K562 (cell line): ENCODE measurements at regions not wholly inside any gene's neighbourhood (a gene's known extent, or its start where the extent isn't known, plus 50 kb on each side); places are given as distances from the start of the nearest gene placed in this dataset.

ENCODE experiments used
- BDP1 ChIP-seq: IDR thresholded peaks from 3 replicates; pipeline ENCODE4 v1.6.1; 2011; ENCODE audit not compliant: insufficient read length, insufficient read depth
- CTCF ChIP-seq, 3 experiments: IDR thresholded peaks in 2 of 3; conservative IDR thresholded peaks in 1 of 3; 2 replicates each; pipeline ENCODE4 v1.5.1; 2011 to 2012; ENCODE audit warnings: low read length in 3 of 3, mild to moderate bottlenecking in 3 of 3, control low read depth in 2 of 3, improper control_type of control experiment in 1 of 3, inconsistent platforms in 1 of 3, low read depth in 1 of 3, mixed read lengths in 1 of 3, moderate library complexity in 1 of 3; ENCODE audit not compliant: insufficient read depth in 2 of 3
- MYC ChIP-seq, 2 experiments: fragments of 250-450 bp in 1 of 2; sonication (Bioruptor Pico) in 1 of 2; IDR thresholded peaks; 2 replicates each; pipeline versions ENCODE4 v1.5.1 to v1.6.1; 2012 to 2021; ENCODE audit warnings: low read depth in 2 of 2, borderline replicate concordance in 1 of 2, improper control_type of control experiment in 1 of 2, low read length in 1 of 2, mild to moderate bottlenecking in 1 of 2, moderate library complexity in 1 of 2
- NR2C1 ChIP-seq, 2 experiments: fragments of 450-650 bp; IDR thresholded peaks; 2 replicates each; pipeline ENCODE4 v1.6.1; 2017; ENCODE audit warnings: mild to moderate bottlenecking in 2 of 2, antibody characterized with exemption in 1 of 2, inconsistent platforms in 1 of 2, missing compliant biosample characterization in 1 of 2, missing genetic modification characterization in 1 of 2
- REST ChIP-seq, 2 experiments: fragments of 450-650 bp; formaldehyde crosslinking in 1 of 2; IDR thresholded peaks; 2 replicates each; pipeline versions ENCODE4 v1.4.0 to v1.6.1; 2014 to 2020; ENCODE audit warnings: mild to moderate bottlenecking in 2 of 2, borderline replicate concordance in 1 of 2, low read depth in 1 of 2
- ZBTB17 ChIP-seq: fragments of 450-650 bp; formaldehyde crosslinking; IDR thresholded peaks from 2 replicates; pipeline ENCODE4 v1.4.0; 2020; ENCODE audit warnings: mild to moderate bottlenecking
- ZNF583 ChIP-seq: fragments of 250-450 bp; sonication (Bioruptor Pico); IDR thresholded peaks from 2 replicates; pipeline ENCODE4 v1.4.0; 2020
- ZNF584 ChIP-seq: fragments of 200-800 bp; sonication (Bioruptor generic); IDR thresholded peaks from 2 replicates; pipeline ENCODE4 v1.6.1; 2016; ENCODE audit warnings: low read depth, mild to moderate bottlenecking, missing genetic modification characterization, missing compliant biosample characterization

GRCh38 chr5:162384225-162384624 lies 316.7 kb downstream of the GABRG2 start:
- TF ChIP-seq CTCF (IDR thresholded peaks at IDR 0.05 in 2 of 3, conservative IDR thresholded peaks at IDR 0.05 in 1 of 3; ENCODE audit: insufficient read depth in 2 of 3, low read depth in 1 of 3, low read length in 3 of 3) (no peak), BDP1 (no peak), MYC (IDR thresholded peaks at IDR 0.05; ENCODE audit: low read depth, low read length) (no peak), MYC (CRISPR knock-in tag; IDR thresholded peaks at IDR 0.05; ENCODE audit: borderline replicate concordance, low read depth) (no peak), NR2C1 (IDR thresholded peaks at IDR 0.05) (no peak), NR2C1 (tag; IDR thresholded peaks at IDR 0.05) (no peak), REST (IDR thresholded peaks at IDR 0.05; ENCODE audit: borderline replicate concordance) (no peak), REST (CRISPR knock-in tag; IDR thresholded peaks at IDR 0.05; ENCODE audit: low read depth) (no peak), ZNF583 (CRISPR knock-in tag) (no peak), ZNF584 (CRISPR knock-in tag) (no peak), ZBTB17 (CRISPR knock-in tag) (no peak)
